NCI-H82 treated with DMSO at 0.1 percent for 48 hours (cell line): ENCODE measurements at regions not wholly inside any gene's neighbourhood (a gene's known extent, or its start where the extent isn't known, plus 50 kb on each side); places are given as distances from the start of the nearest gene placed in this dataset.

Source experiments
- DNase-seq: peaks from one replicate; lab custom pipeline; 2025; ENCODE audit not compliant: unreplicated experiment; lab: John Stamatoyannopoulos, UW

GRCh38 chr2:236940916-236941520, 144.7 kb upstream of the COPS8 start:
- no peak for DNase-seq

GRCh38 chr2:236941551-236941950, 144.1 kb upstream of the COPS8 start:
- DNase-seq, result no peak

GRCh38 chr2:236942554-236942953, 143.1 kb upstream of the COPS8 start:
- DNase-seq, result no peak

- DNase-seq, result no peak
These were observed 142.6 kb upstream of the COPS8 start for GRCh38 chr2:236943068-236943467.

- no peak for DNase-seq
These were observed 141.7 kb upstream of the COPS8 start for GRCh38 chr2:236943841-236944513.

- DNase-seq, result no peak
These were observed 141.1 kb upstream of the COPS8 start for GRCh38 chr2:236944561-236944960.

- DNase-seq, result no peak
These were observed 140.2 kb upstream of the COPS8 start for GRCh38 chr2:236945431-236946016.

- no peak for DNase-seq
These were observed 138.8 kb upstream of the COPS8 start for GRCh38 chr2:236946871-236947270.

- no peak for DNase-seq
These were observed 138.4 kb upstream of the COPS8 start for GRCh38 chr2:236947294-236947693.

GRCh38 chr2:236947896-236948295, 137.8 kb upstream of the COPS8 start:
- no peak for DNase-seq

GRCh38 chr2:236949089-236949905, 136.4 kb upstream of the COPS8 start:
- no peak for DNase-seq

GRCh38 chr2:236951830-236952475, 133.7 kb upstream of the COPS8 start:
- DNase-seq, result no peak

- DNase-seq, result no peak
These were observed 131.0 kb upstream of the COPS8 start for GRCh38 chr2:236954641-236955040.

GRCh38 chr2:236955521-236956030, 130.1 kb upstream of the COPS8 start:
- DNase-seq, result no peak

GRCh38 chr2:236956031-236956618, 129.6 kb upstream of the COPS8 start:
- DNase-seq, result no peak

- no peak for DNase-seq
These were observed 129.0 kb upstream of the COPS8 start for GRCh38 chr2:236956641-236957040.

- no peak for DNase-seq
These were observed 126.7 kb upstream of the COPS8 start for GRCh38 chr2:236959036-236959435.

- no peak for DNase-seq
These were observed 125.8 kb upstream of the COPS8 start for GRCh38 chr2:236959876-236960275.

GRCh38 chr2:236960531-236960930, 125.2 kb upstream of the COPS8 start:
- DNase-seq, result no peak

GRCh38 chr2:236962816-236963215, 122.9 kb upstream of the COPS8 start:
- no peak for DNase-seq
